ENCODE measurements at regions not wholly inside any gene's neighbourhood (a gene's known extent, or its start where the extent isn't known, plus 50 kb on each side); places are given as distances from the start of the nearest gene placed in this dataset.

- TF ChIP-seq ZNF8 (CRISPR knock-in tag; IDR thresholded peaks at IDR 0.05) (no peak), PPARA (CRISPR knock-in tag; IDR thresholded peaks at IDR 0.05; ENCODE audit: borderline replicate concordance) (no peak), POU6F1 (CRISPR knock-in tag; IDR thresholded peaks at IDR 0.05; ENCODE audit: borderline replicate concordance, low read depth) (no peak), RARB (CRISPR knock-in tag; IDR thresholded peaks at IDR 0.05) (no peak), OSR1 (CRISPR knock-in tag; IDR thresholded peaks at IDR 0.05) (no peak), ARNTL (CRISPR knock-in tag; IDR thresholded peaks at IDR 0.05; ENCODE audit: borderline replicate concordance, low read depth) (no peak), PATZ1 (CRISPR knock-in tag; IDR thresholded peaks at IDR 0.05; ENCODE audit: borderline replicate concordance) (no peak), CSDC2 (CRISPR knock-in tag; IDR thresholded peaks at IDR 0.05) (no peak)
These were observed 534.0 kb downstream of the FUT8 start for GRCh38 chr14:65946494-65946893.

All from SK-N-SH treated with all-trans-retinoic acid at 6 μM for 48 hours (cell line).